GM23248 (cell line): ENCODE measurements at regions not wholly inside any gene's neighbourhood (a gene's known extent, or its start where the extent isn't known, plus 50 kb on each side); places are given as distances from the start of the nearest gene placed in this dataset.

Experiments
- DNase-seq: peaks from one replicate; pipeline ENCODE4 v3.0.0-alpha.2; 2015
- H2AFZ ChIP-seq: fragments of 200-600 bp; sonication (generic); 2 replicates; pipeline ENCODE4 v1.6.1; 2016; ENCODE audit warnings: antibody characterized with exemption
- H3F3A ChIP-seq: fragments of 200-600 bp; sonication (generic); 2 replicates; pipeline ENCODE4 v1.6.1; 2016; ENCODE audit warnings: mild to moderate bottlenecking, antibody characterized with exemption, mixed run types; ENCODE audit not compliant: insufficient read depth
- H3K27ac ChIP-seq: fragments of 200-600 bp; sonication (generic); 2 replicates; pipeline ENCODE4 v1.5.1; 2016; ENCODE audit warnings: mild to moderate bottlenecking
- H3K27me3 ChIP-seq: fragments of 200-600 bp; sonication (generic); replicated peaks from 2 replicates; pipeline ENCODE4 v1.6.1; 2016; ENCODE audit warnings: mild to moderate bottlenecking; ENCODE audit not compliant: insufficient read depth
- H3K36me3 ChIP-seq: fragments of 200-600 bp; sonication (generic); 2 replicates; pipeline ENCODE4 v1.6.1; 2016; ENCODE audit warnings: low read depth, mild to moderate bottlenecking
- H3K4me1 ChIP-seq: fragments of 200-600 bp; sonication (generic); 2 replicates; pipeline ENCODE4 v1.6.1; 2016; ENCODE audit warnings: mild to moderate bottlenecking; ENCODE audit not compliant: insufficient read depth
- H3K4me2 ChIP-seq: fragments of 200-600 bp; sonication (generic); one replicate; pipeline ENCODE4 v1.6.1; 2016; ENCODE audit warnings: mild to moderate bottlenecking; ENCODE audit not compliant: unreplicated experiment
- H3K4me3 ChIP-seq: fragments of 200-600 bp; sonication (generic); 2 replicates; pipeline ENCODE4 v1.5.1; 2016; ENCODE audit warnings: mild to moderate bottlenecking
- H3K79me2 ChIP-seq: fragments of 200-600 bp; sonication (generic); 2 replicates; pipeline ENCODE4 v1.6.1; 2016; ENCODE audit warnings: mild to moderate bottlenecking; ENCODE audit not compliant: insufficient read depth
- H3K9ac ChIP-seq: fragments of 200-600 bp; sonication (generic); 2 replicates; pipeline ENCODE4 v1.6.1; 2016; ENCODE audit warnings: mild to moderate bottlenecking
- H3K9me2 ChIP-seq: fragments of 200-600 bp; sonication (generic); 2 replicates; pipeline ENCODE4 v1.6.1; 2016; ENCODE audit warnings: mixed run types, mild to moderate bottlenecking, moderate library complexity; ENCODE audit not compliant: insufficient read depth
- H3K9me3 ChIP-seq: fragments of 200-600 bp; sonication (generic); one replicate; pipeline ENCODE4 v1.6.1; 2017; ENCODE audit warnings: low read depth
- H4K20me1 ChIP-seq: fragments of 200-600 bp; sonication (generic); 2 replicates; pipeline ENCODE4 v1.6.0; 2016; ENCODE audit not compliant: insufficient read depth
- EZH2 ChIP-seq: fragments of 200-600 bp; sonication (generic); IDR thresholded peaks from 2 replicates; pipeline ENCODE4 v1.6.1; 2018; ENCODE audit warnings: antibody characterized with exemption, mild to moderate bottlenecking; ENCODE audit not compliant: insufficient read depth, poor library complexity, severe bottlenecking
- EZH2phosphoT487 ChIP-seq: fragments of 200-600 bp; sonication (generic); IDR thresholded peaks from 2 replicates; pipeline ENCODE4 v1.6.1; 2018; ENCODE audit warnings: antibody characterized with exemption, moderate library complexity, mild to moderate bottlenecking, low read depth; ENCODE audit not compliant: insufficient read depth
- WGBS, 2 experiments: methylation state at CpG; one replicate each; pipeline ENCODE4 v1.1.6; 2015 to 2017; ENCODE audit warnings: low lambda C conversion rate in 2 of 2, low coverage in 1 of 2; ENCODE audit errors: missing lambda C conversion rate in 2 of 2; 5-methylcytosine and 5-hydroxymethylcytosine counted together
- in situ Hi-C: fragments of 300-500 bp; cut with MboI; formaldehyde crosslinking; loops from 2 replicates; pipeline ENCODE4 v1.15.0; 2020

- no peaks in the 10 kb centered on the region for H3K4me1 ChIP-seq
- H3K9me2 ChIP-seq, result no peaks in the 10 kb centered on the region
- 2 to 6% methylated on average over 11 of the region's 11 CpGs for WGBS, 2 experiments
- H4K20me1 ChIP-seq, result no peaks in the 10 kb centered on the region
- DNase-seq, result peak; percentile 6
- H3K79me2 ChIP-seq, result no peaks in the 10 kb centered on the region
- H3K27ac ChIP-seq, result no peak overlapping the region
- H3K9me3 ChIP-seq, result no peaks in the 10 kb centered on the region
- H3F3A ChIP-seq, result no peaks in the 10 kb centered on the region
- H3K4me3 ChIP-seq, result no peak overlapping the region
- in situ Hi-C loops, result no loop called here
- H2AFZ ChIP-seq, result no peak overlapping the region
- no peaks in the 10 kb centered on the region for H3K36me3 ChIP-seq
- no peaks in the 10 kb centered on the region for H3K27me3 ChIP-seq
- TF ChIP-seq EZH2 (no peak), EZH2phosphoT487 (no peak)
- H3K4me2 ChIP-seq, result no peak overlapping the region
- H3K9ac ChIP-seq, result no peak overlapping the region
Measured at GRCh38 chr12:130014485-130014807, 110.6 kb upstream of the TMEM132D start.

- no peaks in the 10 kb centered on the region for H3K27me3 ChIP-seq
- in situ Hi-C loops, result no loop called here
- no peak overlapping the region for H3K9ac ChIP-seq
- H3F3A ChIP-seq, result no peaks in the 10 kb centered on the region
- H3K4me1 ChIP-seq, result no peaks in the 10 kb centered on the region
- DNase-seq, result no peak
- H3K9me3 ChIP-seq, result no peaks in the 10 kb centered on the region
- no peaks in the 10 kb centered on the region for H3K9me2 ChIP-seq
- H2AFZ ChIP-seq, result no peak overlapping the region
- no peak overlapping the region for H3K4me3 ChIP-seq
- H3K4me2 ChIP-seq, result no peak overlapping the region
- WGBS, 2 experiments, result 63 to 64% methylated on average over 5 of the region's 5 CpGs
- H3K79me2 ChIP-seq, result no peaks in the 10 kb centered on the region
- no peaks in the 10 kb centered on the region for H3K36me3 ChIP-seq
- no peaks in the 10 kb centered on the region for H4K20me1 ChIP-seq
- H3K27ac ChIP-seq, result no peak overlapping the region
- no peak for TF ChIP-seq EZH2
- no peak for TF ChIP-seq EZH2phosphoT487
Measured at GRCh38 chr12:130016194-130016593, 112.4 kb upstream of the TMEM132D start.

GRCh38 chr12:130016986-130017385 is 113.2 kb upstream of the TMEM132D start:
- TF ChIP-seq EZH2, result no peak
- no peak for TF ChIP-seq EZH2phosphoT487

GRCh38 chr12:130017591-130018449 is 114.0 kb upstream of the TMEM132D start:
- Histone ChIP-seq H3K27me3 (no peaks in the 10 kb centered on the region), H3K4me2 (no peak overlapping the region), H3K4me1 (no peaks in the 10 kb centered on the region), H3K27ac (no peak overlapping the region), H3K4me3 (no peak overlapping the region), H2AFZ (no peak overlapping the region), H3K9me3 (no peaks in the 10 kb centered on the region), H4K20me1 (no peaks in the 10 kb centered on the region), H3K36me3 (no peaks in the 10 kb centered on the region), H3K9me2 (no peaks in the 10 kb centered on the region), H3K9ac (no peak overlapping the region), H3K79me2 (no peaks in the 10 kb centered on the region), H3F3A (no peaks in the 10 kb centered on the region)
- no peak for TF ChIP-seq EZH2phosphoT487
- DNase-seq, result peak; percentile 28
- WGBS, 2 experiments, result 19 to 20% methylated on average over 34 of the region's 34 CpGs
- in situ Hi-C loops, result no loop called here

More at GRCh38 chr12:130016986-130017385, 113.2 kb upstream of the TMEM132D start:
- H2AFZ ChIP-seq, result no peak overlapping the region
- no peak overlapping the region for H3K4me3 ChIP-seq
- no peak overlapping the region for H3K4me2 ChIP-seq
- no peaks in the 10 kb centered on the region for H3F3A ChIP-seq
- H3K79me2 ChIP-seq, result no peaks in the 10 kb centered on the region
- H3K9me2 ChIP-seq, result no peaks in the 10 kb centered on the region
- 79 to 82% methylated on average over 17 of the region's 17 CpGs for WGBS, 2 experiments
- H3K27ac ChIP-seq, result no peak overlapping the region
- H3K9ac ChIP-seq, result no peak overlapping the region
- no peaks in the 10 kb centered on the region for H3K36me3 ChIP-seq
- H3K4me1 ChIP-seq, result no peaks in the 10 kb centered on the region
- no peaks in the 10 kb centered on the region for H3K9me3 ChIP-seq
- H3K27me3 ChIP-seq, result no peaks in the 10 kb centered on the region
- no peak for DNase-seq
- no peaks in the 10 kb centered on the region for H4K20me1 ChIP-seq
- in situ Hi-C loops, result no loop called here
